Mesenchymal stem cell (in vitro differentiated cells and primary cell): ENCODE measurements at regions not wholly inside any gene's neighbourhood (a gene's known extent, or its start where the extent isn't known, plus 50 kb on each side); places are given as distances from the start of the nearest gene placed in this dataset.
"Not testable (repeated sequence)": the region's sequence is repeated elsewhere in the genome, so short reads cannot be mapped to it uniquely, and the experiment has no call there.

Experiments used
- DNase-seq: peaks from one replicate; pipeline ENCODE4 v3.0.0-alpha.2; 2013
- H2AFZ ChIP-seq: one replicate; pipeline ENCODE4 v1.6.1; 2013; ENCODE audit warnings: low read depth, mild to moderate bottlenecking, control low read depth, inconsistent platforms, low read length, moderate library complexity
- H2AK5ac ChIP-seq: 2 replicates; pipeline ENCODE4 v1.6.1; 2013; ENCODE audit warnings: low read length, moderate library complexity, mild to moderate bottlenecking, inconsistent platforms; ENCODE audit not compliant: severe bottlenecking
- H2BK120ac ChIP-seq: one replicate; pipeline ENCODE4 v1.6.1; 2013; ENCODE audit warnings: low read depth, mild to moderate bottlenecking, inconsistent platforms, low read length, moderate library complexity
- H2BK12ac ChIP-seq, 2 experiments: one replicate each; pipeline ENCODE4 v1.6.1; 2013; ENCODE audit warnings: inconsistent platforms in 2 of 2, low read length in 2 of 2, mild to moderate bottlenecking in 2 of 2, moderate library complexity in 2 of 2, control low read depth in 1 of 2
- H2BK15ac ChIP-seq: one replicate; pipeline ENCODE4 v1.6.1; 2013; ENCODE audit warnings: mild to moderate bottlenecking, low read depth, inconsistent platforms; ENCODE audit not compliant: poor library complexity, severe bottlenecking
- H2BK5ac ChIP-seq: 2 replicates; pipeline ENCODE4 v1.6.1; 2013; ENCODE audit warnings: low read depth, mild to moderate bottlenecking, low read length, control low read depth, inconsistent platforms; ENCODE audit not compliant: poor library complexity, severe bottlenecking
- H3K14ac ChIP-seq, 2 experiments: one replicate each; pipeline ENCODE4 v1.6.1; 2013; ENCODE audit warnings: inconsistent platforms in 2 of 2, low read length in 2 of 2, control low read depth in 1 of 2, mild to moderate bottlenecking in 1 of 2, moderate library complexity in 1 of 2
- H3K18ac ChIP-seq, 2 experiments: one replicate each; pipeline ENCODE4 v1.6.1; 2013; ENCODE audit warnings: inconsistent platforms in 2 of 2, low read length in 2 of 2, control low read depth in 1 of 2, low read depth in 1 of 2, mild to moderate bottlenecking in 1 of 2
- H3K23ac ChIP-seq, 2 experiments: one replicate each; pipeline ENCODE4 v1.6.1; 2013; ENCODE audit warnings: inconsistent platforms in 2 of 2, low read length in 2 of 2, mild to moderate bottlenecking in 2 of 2, moderate library complexity in 2 of 2, control low read depth in 1 of 2
- H3K27ac ChIP-seq: 2 replicates; pipeline ENCODE4 v1.5.1; 2013; ENCODE audit warnings: mild to moderate bottlenecking, moderate library complexity, low read length, control low read depth, inconsistent platforms; ENCODE audit not compliant: poor library complexity, severe bottlenecking
- H3K27me3 ChIP-seq, 2 experiments: 2 replicates each; pipeline versions ENCODE4 v1.6.1 to v1.7.0; 2013; ENCODE audit warnings: low read length in 2 of 2, mild to moderate bottlenecking in 2 of 2, moderate library complexity in 2 of 2, control low read depth in 1 of 2, inconsistent platforms in 1 of 2; ENCODE audit not compliant: control insufficient read depth in 1 of 2, insufficient read depth in 1 of 2
- H3K36me3 ChIP-seq, 2 experiments: 2 replicates each; pipeline versions ENCODE4 v1.6.1 to v1.7.0; 2013; ENCODE audit warnings: low read length in 2 of 2, control low read depth in 1 of 2, inconsistent platforms in 1 of 2, low read depth in 1 of 2, mild to moderate bottlenecking in 1 of 2; ENCODE audit not compliant: insufficient read depth in 2 of 2, control insufficient read depth in 1 of 2
- H3K4ac ChIP-seq, 2 experiments: one replicate each; pipeline ENCODE4 v1.6.1; 2013; ENCODE audit warnings: inconsistent platforms in 2 of 2, low read length in 2 of 2, mild to moderate bottlenecking in 2 of 2, moderate library complexity in 2 of 2, control low read depth in 1 of 2, low read depth in 1 of 2
- H3K4me1 ChIP-seq: 2 replicates; pipeline ENCODE4 v1.6.1; 2013; ENCODE audit warnings: low read depth, low read length, control low read depth; ENCODE audit not compliant: control insufficient read depth, insufficient read depth
- H3K4me2 ChIP-seq: 2 replicates; pipeline ENCODE4 v1.6.1; 2013; ENCODE audit warnings: low read length, mild to moderate bottlenecking, inconsistent platforms; ENCODE audit not compliant: poor library complexity, severe bottlenecking
- H3K4me3 ChIP-seq, 2 experiments: 2 replicates each; pipeline versions ENCODE4 v1.5.1 to v1.7.0; 2013; ENCODE audit warnings: low read length in 2 of 2, mild to moderate bottlenecking in 2 of 2, control low read depth in 1 of 2, low read depth in 1 of 2; ENCODE audit not compliant: insufficient read depth in 1 of 2
- H3K79me1 ChIP-seq: replicated peaks from 2 replicates; pipeline ENCODE4 v1.6.1; 2013; ENCODE audit warnings: mild to moderate bottlenecking, control low read depth, low read length, inconsistent platforms; ENCODE audit not compliant: poor library complexity, severe bottlenecking
- H3K9ac ChIP-seq: 2 replicates; pipeline ENCODE4 v1.7.0; 2013; ENCODE audit warnings: mild to moderate bottlenecking, low read length, moderate library complexity
- H3K9me3 ChIP-seq: 2 replicates; pipeline ENCODE4 v1.7.0; 2013; ENCODE audit warnings: mild to moderate bottlenecking, low read length; ENCODE audit not compliant: control insufficient read depth
- H4K8ac ChIP-seq: one replicate; pipeline ENCODE4 v1.6.1; 2013; ENCODE audit warnings: inconsistent platforms, mild to moderate bottlenecking, low read length, moderate library complexity
- H4K91ac ChIP-seq: one replicate; pipeline ENCODE4 v1.6.1; 2013; ENCODE audit warnings: mild to moderate bottlenecking, low read length, inconsistent platforms
- WGBS: methylation state at CpG from one replicate; pipeline ENCODE4 v1.1.7; 2013; ENCODE audit warnings: mixed read lengths; 5-methylcytosine and 5-hydroxymethylcytosine counted together

- not testable (repeated sequence) for H2AK5ac ChIP-seq, H3K27ac ChIP-seq, H2AFZ ChIP-seq, H3K4me2 ChIP-seq, H4K8ac ChIP-seq, H3K18ac ChIP-seq, H3K27me3 ChIP-seq, H2BK12ac ChIP-seq, H3K4me3 ChIP-seq, H3K79me1 ChIP-seq, H3K9me3 ChIP-seq, H4K91ac ChIP-seq, H3K4ac ChIP-seq, H3K23ac ChIP-seq, H2BK15ac ChIP-seq, H2BK5ac ChIP-seq, DNase-seq, H3K36me3 ChIP-seq, H3K9ac ChIP-seq, H3K14ac ChIP-seq, H2BK120ac ChIP-seq, H3K4me1 ChIP-seq
- WGBS: no CpG with 5 or more reads among the region's 8 CpGs
Observed at GRCh38 chr1:206404309-206405027, 65.8 kb upstream of the IKBKE start.

DNA sequence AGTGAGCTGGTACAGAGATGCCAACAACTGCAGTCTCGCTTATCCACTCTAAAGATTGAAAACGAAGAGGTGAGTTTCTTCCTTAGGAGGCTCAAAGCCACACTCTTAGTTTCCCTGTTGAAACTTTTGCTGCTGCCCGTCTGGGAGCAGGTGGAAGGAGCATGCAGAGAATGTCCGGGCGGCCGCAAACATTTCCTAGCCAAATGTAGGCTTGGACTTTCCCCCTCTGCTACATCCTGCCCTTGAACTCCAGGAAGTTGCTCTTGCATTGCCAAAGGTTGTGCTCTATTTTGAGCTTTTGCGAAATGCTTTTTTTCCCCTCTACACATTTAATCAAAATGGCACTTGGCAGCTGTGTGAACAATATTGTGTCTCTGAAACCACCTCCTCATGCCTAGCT is 65.0 kb upstream of the IKBKE start:
- not testable (repeated sequence) for H3K18ac ChIP-seq, H3K4me3 ChIP-seq, H3K27ac ChIP-seq, H3K23ac ChIP-seq, DNase-seq, H2BK5ac ChIP-seq, H3K4me1 ChIP-seq, H4K91ac ChIP-seq, H2BK12ac ChIP-seq, H3K79me1 ChIP-seq, H4K8ac ChIP-seq, H2BK15ac ChIP-seq, H3K36me3 ChIP-seq, H3K9me3 ChIP-seq, H3K9ac ChIP-seq, H3K14ac ChIP-seq, H3K27me3 ChIP-seq, H2BK120ac ChIP-seq, H2AK5ac ChIP-seq, H3K4me2 ChIP-seq, H2AFZ ChIP-seq, H3K4ac ChIP-seq
- WGBS: no CpG with 5 or more reads among the region's 7 CpGs

GRCh38 chr1:206408371-206409288 is 61.6 kb upstream of the IKBKE start:
- H3K4ac ChIP-seq, DNase-seq, H3K14ac ChIP-seq, H3K27me3 ChIP-seq, H3K23ac ChIP-seq, H2AFZ ChIP-seq, H2AK5ac ChIP-seq, H2BK120ac ChIP-seq, H3K4me1 ChIP-seq, H3K9ac ChIP-seq, H2BK12ac ChIP-seq, H3K4me3 ChIP-seq, H2BK15ac ChIP-seq, H4K91ac ChIP-seq, H4K8ac ChIP-seq, H3K79me1 ChIP-seq, H3K27ac ChIP-seq, H2BK5ac ChIP-seq, H3K4me2 ChIP-seq, H3K18ac ChIP-seq, H3K9me3 ChIP-seq: not testable (repeated sequence)
- H3K36me3 ChIP-seq: peaks cover 0 to 24% of the 10 kb centered on the region in 2 experiments
- 100% methylated on average over 1 of the region's 6 CpGs for WGBS

DNA sequence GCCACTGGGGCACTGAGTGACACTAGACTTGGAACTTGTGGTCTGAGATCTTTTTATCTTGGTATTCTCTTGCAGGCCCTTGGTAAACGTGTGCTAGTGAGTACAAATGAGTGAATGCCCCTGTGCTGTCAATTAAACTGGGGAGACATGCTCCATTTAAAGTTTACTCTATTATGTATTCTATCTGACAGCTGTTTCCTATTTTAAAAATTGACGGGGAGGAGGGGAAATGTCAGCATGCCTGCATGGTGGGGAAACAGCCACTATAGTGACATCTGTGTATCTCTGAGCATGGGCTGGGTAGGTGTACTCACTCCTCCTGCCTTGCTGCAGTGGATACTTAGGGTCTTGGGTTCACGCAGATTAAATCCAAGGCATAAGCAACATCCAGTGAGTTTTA is 59.0 kb upstream of the IKBKE start:
- no peak overlapping the region for H2AFZ ChIP-seq
- H4K91ac ChIP-seq: no peak overlapping the region
- H3K14ac ChIP-seq: no peak overlapping the region
- no peak overlapping the region for H3K9ac ChIP-seq
- no peaks in the 10 kb centered on the region for H3K9me3 ChIP-seq
- H3K27me3 ChIP-seq: no peaks in the 10 kb centered on the region
- DNase-seq: no peak
- no peak overlapping the region for H2BK12ac ChIP-seq
- no peak overlapping the region for H2BK15ac ChIP-seq
- no peak overlapping the region for H3K4me3 ChIP-seq
- no peak overlapping the region for H3K23ac ChIP-seq
- no peak overlapping the region for H3K27ac ChIP-seq
- H3K79me1 ChIP-seq: peaks cover 7% of the 10 kb centered on the region
- no peak overlapping the region for H2AK5ac ChIP-seq
- H3K18ac ChIP-seq: no peak overlapping the region
- no peak overlapping the region for H2BK120ac ChIP-seq
- H3K4me2 ChIP-seq: no peak overlapping the region
- WGBS: 91% methylated on average over 2 of the region's 3 CpGs
- no peak overlapping the region for H3K4ac ChIP-seq
- no peak overlapping the region for H4K8ac ChIP-seq
- no peak overlapping the region for H2BK5ac ChIP-seq
- H3K36me3 ChIP-seq: peaks cover 0 to 46% of the 10 kb centered on the region in 2 experiments
- peaks cover 4% of the 10 kb centered on the region for H3K4me1 ChIP-seq
